GM23338 (cell line): ENCODE measurements at regions not wholly inside any gene's neighbourhood (a gene's known extent, or its start where the extent isn't known, plus 50 kb on each side); places are given as distances from the start of the nearest gene placed in this dataset.

ENCODE experiments used
- ATAC-seq: fragments of 200-7000 bp; cut with Tn5 transposase; 3 replicates; pipeline ENCODE4 v1.9.1; 2020
- DNase-seq: peaks from one replicate; pipeline ENCODE4 v3.0.0-alpha.2; 2015; ENCODE audit warnings: low spot score
- H2AFZ ChIP-seq: fragments of 200-600 bp; sonication (generic); 2 replicates; pipeline ENCODE4 v1.8.0; 2016; ENCODE audit warnings: antibody characterized with exemption, mild to moderate bottlenecking, moderate library complexity
- H3F3A ChIP-seq: fragments of 200-600 bp; sonication (generic); replicated peaks from 2 replicates; pipeline ENCODE4 v1.8.0; 2017; ENCODE audit warnings: antibody characterized with exemption, mixed run types, low read depth
- H3K27ac ChIP-seq: fragments of 200-600 bp; sonication (generic); 2 replicates; pipeline ENCODE4 v1.6.1; 2016; ENCODE audit warnings: low read depth
- H3K27me3 ChIP-seq: fragments of 200-600 bp; sonication (generic); 2 replicates; pipeline ENCODE4 v1.8.0; 2016; ENCODE audit warnings: mild to moderate bottlenecking, mixed run types, moderate library complexity; ENCODE audit not compliant: insufficient read depth
- H3K36me3 ChIP-seq: fragments of 200-600 bp; sonication (generic); 2 replicates; pipeline ENCODE4 v1.8.0; 2016; ENCODE audit warnings: mild to moderate bottlenecking; ENCODE audit not compliant: insufficient read depth
- H3K4me1 ChIP-seq: fragments of 200-600 bp; sonication (generic); 2 replicates; pipeline ENCODE4 v1.8.0; 2016; ENCODE audit warnings: mild to moderate bottlenecking, moderate library complexity; ENCODE audit not compliant: insufficient read depth
- H3K4me2 ChIP-seq: fragments of 200-600 bp; sonication (generic); 2 replicates; pipeline ENCODE4 v1.7.1; 2017; ENCODE audit warnings: mixed run types
- H3K4me3 ChIP-seq: fragments of 200-600 bp; sonication (generic); 2 replicates; pipeline ENCODE4 v1.6.1; 2016; ENCODE audit warnings: mixed run types
- H3K79me2 ChIP-seq: fragments of 200-600 bp; sonication (generic); replicated peaks from 2 replicates; pipeline ENCODE4 v1.8.0; 2017; ENCODE audit warnings: mild to moderate bottlenecking; ENCODE audit not compliant: insufficient read depth
- H3K9me2 ChIP-seq: fragments of 200-600 bp; sonication (generic); 2 replicates; pipeline ENCODE4 v1.8.0; 2017; ENCODE audit not compliant: insufficient read depth
- H4K20me1 ChIP-seq: fragments of 200-600 bp; sonication (generic); replicated peaks from 2 replicates; pipeline ENCODE4 v1.8.0; 2017; ENCODE audit warnings: mild to moderate bottlenecking; ENCODE audit not compliant: insufficient read depth
- H3K27ac Mint-ChIP-seq: 2 replicates; pipeline ENCODE4 v1.8.0; 2020; ENCODE audit warnings: inconsistent platforms, mild to moderate bottlenecking, moderate library complexity, mixed read lengths
- H3K27me3 Mint-ChIP-seq: 3 replicates; pipeline ENCODE4 v1.8.0; 2022; ENCODE audit warnings: low read depth, mild to moderate bottlenecking, moderate library complexity, mixed read lengths, inconsistent platforms; ENCODE audit not compliant: insufficient read depth, poor library complexity
- H3K36me3 Mint-ChIP-seq: 3 replicates; pipeline ENCODE4 v1.8.0; 2021; ENCODE audit warnings: low read depth, mild to moderate bottlenecking, inconsistent platforms, moderate library complexity, mixed read lengths
- H3K4me1 Mint-ChIP-seq: 3 replicates; pipeline ENCODE4 v1.8.0; 2020; ENCODE audit warnings: mild to moderate bottlenecking, inconsistent platforms, mixed read lengths
- H3K4me3 Mint-ChIP-seq: 3 replicates; pipeline ENCODE4 v1.8.0; 2021; ENCODE audit warnings: moderate library complexity, mild to moderate bottlenecking, inconsistent platforms, mixed read lengths
- H3K9me3 Mint-ChIP-seq: 3 replicates; pipeline ENCODE4 v1.8.0; 2020; ENCODE audit warnings: moderate library complexity, mild to moderate bottlenecking, inconsistent platforms, mixed read lengths
- ETS1 ChIP-seq: IDR thresholded peaks from 2 replicates; pipeline ENCODE4 v1.6.1; 2016; ENCODE audit warnings: antibody characterized with exemption
- JUNB ChIP-seq: IDR thresholded peaks from one replicate; pipeline ENCODE4 v1.6.1; 2016; ENCODE audit warnings: antibody characterized with exemption; ENCODE audit not compliant: unreplicated experiment
- ZNF114 ChIP-seq: fragments of 250-450 bp; sonication (Bioruptor Pico); IDR thresholded peaks from 2 replicates; pipeline ENCODE4 v1.5.0; 2020; ENCODE audit warnings: mild to moderate bottlenecking, moderate library complexity
- ZNF331 ChIP-seq: fragments of 250-450 bp; sonication (Bioruptor Pico); IDR thresholded peaks from 2 replicates; pipeline ENCODE4 v1.5.0; 2020; ENCODE audit warnings: low read depth, mild to moderate bottlenecking, moderate library complexity
- TF ChIP-seq, protein P1 (sequence below): fragments of 250-450 bp; sonication (Bioruptor Pico); IDR thresholded peaks from 2 replicates; pipeline ENCODE4 v1.5.0; 2020; ENCODE audit warnings: mild to moderate bottlenecking, moderate library complexity

- H3F3A ChIP-seq, result no peaks in the 10 kb centered on the region
- H4K20me1 ChIP-seq, result no peaks in the 10 kb centered on the region
- Mint-ChIP-seq H3K4me3 (no peak overlapping the region), H3K9me3 (peaks cover 21% of the 10 kb centered on the region), H3K36me3 (peaks cover 16% of the 10 kb centered on the region; the same call in 2 of the 3 replicates), H3K27me3 (peaks cover 2% of the 10 kb centered on the region), H3K4me1 (peaks cover 20% of the 10 kb centered on the region), H3K27ac (peak overlapping the region; percentile 74)
- no peaks in the 10 kb centered on the region for H3K27me3 ChIP-seq
- H3K4me2 ChIP-seq, result no peak overlapping the region
- H3K36me3 ChIP-seq, result no peaks in the 10 kb centered on the region; the same call in 1 of the 2 replicates
- H3K79me2 ChIP-seq, result no peaks in the 10 kb centered on the region
- H2AFZ ChIP-seq, result no peak overlapping the region; the same call in 1 of the 2 replicates
- ATAC-seq (peak; percentile 42; the same call in 2 of the 3 replicates), DNase-seq (peak; percentile 1)
- TF ChIP-seq ZNF114 (CRISPR knock-in tag) (no peak), JUNB (no peak), ZNF331 (CRISPR knock-in tag) (no peak)
- TF ChIP-seq, protein P1, sequence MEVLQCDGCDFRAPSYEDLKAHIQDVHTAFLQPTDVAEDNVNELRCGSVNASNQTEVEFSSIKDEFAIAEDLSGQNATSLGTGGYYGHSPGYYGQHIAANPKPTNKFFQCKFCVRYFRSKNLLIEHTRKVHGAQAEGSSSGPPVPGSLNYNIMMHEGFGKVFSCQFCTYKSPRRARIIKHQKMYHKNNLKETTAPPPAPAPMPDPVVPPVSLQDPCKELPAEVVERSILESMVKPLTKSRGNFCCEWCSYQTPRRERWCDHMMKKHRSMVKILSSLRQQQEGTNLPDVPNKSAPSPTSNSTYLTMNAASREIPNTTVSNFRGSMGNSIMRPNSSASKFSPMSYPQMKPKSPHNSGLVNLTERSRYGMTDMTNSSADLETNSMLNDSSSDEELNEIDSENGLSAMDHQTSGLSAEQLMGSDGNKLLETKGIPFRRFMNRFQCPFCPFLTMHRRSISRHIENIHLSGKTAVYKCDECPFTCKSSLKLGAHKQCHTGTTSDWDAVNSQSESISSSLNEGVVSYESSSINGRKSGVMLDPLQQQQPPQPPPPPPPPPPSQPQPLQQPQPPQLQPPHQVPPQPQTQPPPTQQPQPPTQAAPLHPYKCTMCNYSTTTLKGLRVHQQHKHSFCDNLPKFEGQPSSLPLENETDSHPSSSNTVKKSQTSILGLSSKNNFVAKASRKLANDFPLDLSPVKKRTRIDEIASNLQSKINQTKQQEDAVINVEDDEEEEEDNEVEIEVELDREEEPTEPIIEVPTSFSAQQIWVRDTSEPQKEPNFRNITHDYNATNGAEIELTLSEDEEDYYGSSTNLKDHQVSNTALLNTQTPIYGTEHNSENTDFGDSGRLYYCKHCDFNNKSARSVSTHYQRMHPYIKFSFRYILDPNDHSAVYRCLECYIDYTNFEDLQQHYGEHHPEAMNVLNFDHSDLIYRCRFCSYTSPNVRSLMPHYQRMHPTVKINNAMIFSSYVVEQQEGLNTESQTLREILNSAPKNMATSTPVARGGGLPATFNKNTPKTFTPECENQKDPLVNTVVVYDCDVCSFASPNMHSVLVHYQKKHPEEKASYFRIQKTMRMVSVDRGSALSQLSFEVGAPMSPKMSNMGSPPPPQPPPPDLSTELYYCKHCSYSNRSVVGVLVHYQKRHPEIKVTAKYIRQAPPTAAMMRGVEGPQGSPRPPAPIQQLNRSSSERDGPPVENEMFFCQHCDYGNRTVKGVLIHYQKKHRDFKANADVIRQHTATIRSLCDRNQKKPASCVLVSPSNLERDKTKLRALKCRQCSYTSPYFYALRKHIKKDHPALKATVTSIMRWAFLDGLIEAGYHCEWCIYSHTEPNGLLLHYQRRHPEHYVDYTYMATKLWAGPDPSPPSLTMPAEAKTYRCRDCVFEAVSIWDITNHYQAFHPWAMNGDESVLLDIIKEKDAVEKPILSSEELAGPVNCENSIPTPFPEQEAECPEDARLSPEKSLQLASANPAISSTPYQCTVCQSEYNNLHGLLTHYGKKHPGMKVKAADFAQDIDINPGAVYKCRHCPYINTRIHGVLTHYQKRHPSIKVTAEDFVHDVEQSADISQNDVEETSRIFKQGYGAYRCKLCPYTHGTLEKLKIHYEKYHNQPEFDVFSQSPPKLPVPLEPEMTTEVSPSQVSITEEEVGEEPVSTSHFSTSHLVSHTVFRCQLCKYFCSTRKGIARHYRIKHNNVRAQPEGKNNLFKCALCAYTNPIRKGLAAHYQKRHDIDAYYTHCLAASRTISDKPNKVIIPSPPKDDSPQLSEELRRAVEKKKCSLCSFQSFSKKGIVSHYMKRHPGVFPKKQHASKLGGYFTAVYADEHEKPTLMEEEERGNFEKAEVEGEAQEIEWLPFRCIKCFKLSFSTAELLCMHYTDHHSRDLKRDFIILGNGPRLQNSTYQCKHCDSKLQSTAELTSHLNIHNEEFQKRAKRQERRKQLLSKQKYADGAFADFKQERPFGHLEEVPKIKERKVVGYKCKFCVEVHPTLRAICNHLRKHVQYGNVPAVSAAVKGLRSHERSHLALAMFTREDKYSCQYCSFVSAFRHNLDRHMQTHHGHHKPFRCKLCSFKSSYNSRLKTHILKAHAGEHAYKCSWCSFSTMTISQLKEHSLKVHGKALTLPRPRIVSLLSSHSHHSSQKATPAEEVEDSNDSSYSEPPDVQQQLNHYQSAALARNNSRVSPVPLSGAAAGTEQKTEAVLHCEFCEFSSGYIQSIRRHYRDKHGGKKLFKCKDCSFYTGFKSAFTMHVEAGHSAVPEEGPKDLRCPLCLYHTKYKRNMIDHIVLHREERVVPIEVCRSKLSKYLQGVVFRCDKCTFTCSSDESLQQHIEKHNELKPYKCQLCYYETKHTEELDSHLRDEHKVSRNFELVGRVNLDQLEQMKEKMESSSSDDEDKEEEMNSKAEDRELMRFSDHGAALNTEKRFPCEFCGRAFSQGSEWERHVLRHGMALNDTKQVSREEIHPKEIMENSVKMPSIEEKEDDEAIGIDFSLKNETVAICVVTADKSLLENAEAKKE (CRISPR knock-in tag), result peak; percentile 54
- H3K4me1 ChIP-seq, result peaks cover 16% of the 10 kb centered on the region; the same call in 1 of the 2 replicates
- no peak overlapping the region for H3K4me3 ChIP-seq
- H3K27ac ChIP-seq, result no peak overlapping the region
- H3K9me2 ChIP-seq, result no peaks in the 10 kb centered on the region
These were observed 146.3 kb upstream of the NRG3 start for GRCh38 chr10:81728692-81729091.

DNA sequence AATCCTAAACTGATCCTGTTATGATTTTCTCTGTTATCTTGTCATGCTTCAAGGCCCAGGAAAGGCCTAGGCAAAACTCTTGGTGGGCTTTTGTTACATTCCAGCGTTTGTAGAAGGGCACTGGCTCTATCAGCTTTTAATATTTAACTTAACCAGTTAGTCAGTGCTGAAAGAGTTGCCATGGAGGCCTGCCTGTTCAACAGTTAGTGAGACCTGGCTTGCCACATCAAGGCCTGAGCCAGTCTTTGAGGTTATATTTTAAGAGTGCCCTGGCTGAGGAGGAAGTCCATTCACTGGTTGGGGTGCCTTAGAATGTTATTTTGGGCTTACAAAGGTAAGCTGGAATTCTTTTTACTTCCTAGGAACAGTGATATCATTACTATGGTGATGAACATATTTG, 144.1 kb upstream of the NRG3 start:
- no peaks in the 10 kb centered on the region for H3K9me2 ChIP-seq
- no peak overlapping the region for H3K4me3 ChIP-seq
- Mint-ChIP-seq H3K9me3 (peaks cover 15% of the 10 kb centered on the region; the same call in 2 of the 3 replicates), H3K36me3 (peaks cover 14% of the 10 kb centered on the region; the same call in 2 of the 3 replicates), H3K4me1 (peaks cover 20% of the 10 kb centered on the region), H3K27ac (no peak overlapping the region), H3K27me3 (peaks cover 2% of the 10 kb centered on the region), H3K4me3 (no peak overlapping the region)
- no peaks in the 10 kb centered on the region; the same call in 1 of the 2 replicates for H3K36me3 ChIP-seq
- no peak overlapping the region for H3K4me2 ChIP-seq
- H3K27me3 ChIP-seq, result no peaks in the 10 kb centered on the region
- H3K27ac ChIP-seq, result no peak overlapping the region
- ATAC-seq (no peak), DNase-seq (no peak)
- no peaks in the 10 kb centered on the region for H3K79me2 ChIP-seq
- H2AFZ ChIP-seq, result no peak overlapping the region
- H4K20me1 ChIP-seq, result no peaks in the 10 kb centered on the region
- H3F3A ChIP-seq, result no peaks in the 10 kb centered on the region
- peaks cover 16% of the 10 kb centered on the region; the same call in 1 of the 2 replicates for H3K4me1 ChIP-seq
- TF ChIP-seq, protein P1 (CRISPR knock-in tag), result no peak
- no peak for TF ChIP-seq ETS1
